ENCODE measurements at regions not wholly inside any gene's neighbourhood (a gene's known extent, or its start where the extent isn't known, plus 50 kb on each side); places are given as distances from the start of the nearest gene placed in this dataset.

DNA sequence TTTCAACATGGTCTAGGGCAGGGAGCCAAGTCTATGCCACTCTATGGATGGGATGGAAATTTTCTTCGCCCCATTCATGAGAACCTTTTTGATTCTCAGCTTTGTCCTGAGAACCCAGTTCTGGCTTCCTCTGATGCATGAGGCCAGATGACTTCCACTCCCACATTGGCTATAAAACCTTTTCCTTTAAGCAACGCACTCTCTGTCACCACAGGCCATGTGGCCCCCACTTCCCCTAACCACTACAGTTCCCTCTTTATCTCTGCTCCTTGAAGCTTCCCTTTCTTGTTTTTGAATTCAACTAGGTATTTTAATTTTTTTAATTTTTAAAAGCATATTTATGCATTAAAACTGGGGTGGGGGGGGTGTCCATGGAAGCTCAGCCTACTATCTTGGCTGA lies 401.3 kb downstream of the ENC1 start:
- no peak for DNase-seq (ENCODE audit: low read depth in 3 of 3, low spot score in 1 of 3)

DNA sequence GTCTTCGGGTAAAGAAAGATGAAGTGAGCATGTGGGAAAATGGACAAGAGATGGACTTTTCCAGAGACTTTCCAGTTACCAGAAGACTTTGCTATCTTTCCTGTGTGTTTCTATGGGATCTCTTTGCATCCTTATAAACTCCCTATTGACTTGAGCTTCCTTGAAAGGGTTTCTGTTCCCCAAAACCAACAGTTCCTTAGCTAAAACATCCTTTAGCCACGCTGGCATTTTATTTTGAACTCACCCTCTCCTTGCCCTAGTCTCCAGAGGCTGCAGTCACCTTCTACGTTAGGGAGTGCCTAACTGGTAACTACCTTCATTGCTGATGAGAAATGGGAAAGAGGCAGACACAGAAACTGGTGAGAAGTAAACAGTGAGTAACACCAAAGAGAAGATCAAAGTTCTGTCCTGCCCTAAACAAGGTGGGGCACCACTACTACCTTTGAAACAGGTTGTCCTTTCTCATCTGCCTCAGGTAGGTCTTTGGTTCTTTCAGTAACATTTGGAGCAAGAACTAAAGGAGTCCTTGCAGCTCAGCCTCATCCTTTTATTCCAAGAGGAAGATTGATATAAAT lies 402.9 kb downstream of the ENC1 start:
- no peak for DNase-seq (ENCODE audit: low read depth in 3 of 3, low spot score in 1 of 3)

DNA sequence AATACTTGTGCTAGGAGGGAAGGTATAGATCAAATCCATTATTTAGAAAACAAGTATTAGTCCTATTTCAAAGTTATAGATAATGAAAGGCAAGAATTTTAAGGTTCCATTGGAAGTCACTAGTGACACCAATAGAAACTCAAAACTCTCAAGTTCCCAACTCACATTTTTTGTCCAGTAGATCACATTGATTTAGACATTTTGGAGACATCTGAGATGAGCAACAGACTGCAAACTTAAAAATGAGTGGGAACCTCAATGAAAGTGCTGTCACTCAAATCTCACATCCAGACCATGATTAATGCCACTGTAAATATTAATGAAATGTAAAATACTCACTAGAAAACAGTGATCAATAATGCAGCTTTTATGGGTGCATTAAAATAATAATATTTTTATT lies 405.0 kb downstream of the ENC1 start:
- DNase-seq (ENCODE audit: low read depth in 3 of 3, low spot score in 1 of 3), result no peak

DNA sequence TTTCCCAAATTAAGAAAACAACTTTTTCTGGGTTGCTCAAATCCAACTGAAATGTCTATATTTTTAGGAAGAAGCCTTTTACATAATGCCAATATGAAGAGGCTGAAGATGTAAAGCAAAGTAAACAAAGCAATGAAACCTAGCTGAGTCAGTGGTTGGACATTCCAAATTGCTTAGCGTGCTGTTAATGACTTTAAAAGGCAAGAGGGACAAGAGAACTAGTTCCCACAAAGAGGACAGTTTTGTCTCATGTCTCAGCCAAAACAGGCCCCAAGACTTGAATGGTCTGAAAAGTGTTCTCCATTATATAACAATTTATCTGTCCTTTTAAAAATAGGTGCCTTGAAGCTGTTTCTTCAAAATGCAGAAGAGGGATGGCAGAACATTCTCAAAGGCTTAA lies 407.0 kb downstream of the ENC1 start:
- no peak for DNase-seq (ENCODE audit: low read depth in 3 of 3, low spot score in 1 of 3)

DNA sequence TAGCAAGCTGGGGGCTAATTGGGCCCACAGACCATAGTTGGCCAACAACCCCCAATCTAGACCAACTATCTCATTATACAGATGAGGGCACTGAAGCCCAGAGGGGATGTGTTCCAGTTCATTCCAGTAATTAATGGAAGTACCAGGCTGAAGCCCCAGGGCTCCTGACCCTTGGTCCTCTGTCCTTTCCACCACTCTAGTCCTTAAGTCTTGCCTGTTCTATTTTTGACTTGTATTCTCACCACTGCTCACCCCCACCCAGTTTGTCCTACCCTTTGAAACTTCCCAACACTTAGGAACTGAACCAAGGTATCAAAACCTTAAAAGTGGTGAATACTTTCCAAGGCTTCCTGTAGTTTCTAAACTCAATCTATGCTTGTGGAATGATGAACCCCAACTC lies 407.4 kb downstream of the ENC1 start:
- no peak for DNase-seq (ENCODE audit: low read depth in 3 of 3, low spot score in 1 of 3)

DNA sequence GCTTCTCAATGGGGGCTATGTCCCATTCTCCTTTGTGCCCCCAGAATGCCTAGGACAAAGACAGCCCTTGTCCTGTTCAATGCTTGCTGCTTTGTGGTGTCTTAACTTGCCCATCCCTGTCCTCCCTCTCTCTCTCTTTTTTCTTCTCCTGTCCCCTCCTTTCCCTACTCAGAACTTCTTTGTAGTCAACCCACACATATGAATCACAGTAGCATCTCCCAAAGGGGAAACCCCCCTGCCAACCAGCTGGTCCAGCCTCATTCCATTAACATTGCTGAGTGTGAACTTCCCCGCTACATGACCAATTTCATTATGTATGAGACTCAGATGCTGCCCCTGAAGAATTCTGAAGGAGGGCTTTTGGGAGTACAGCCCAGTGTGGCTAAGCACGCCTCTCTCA lies 408.3 kb downstream of the ENC1 start:
- DNase-seq (ENCODE audit: low read depth in 3 of 3, low spot score in 1 of 3), result no peak

DNA sequence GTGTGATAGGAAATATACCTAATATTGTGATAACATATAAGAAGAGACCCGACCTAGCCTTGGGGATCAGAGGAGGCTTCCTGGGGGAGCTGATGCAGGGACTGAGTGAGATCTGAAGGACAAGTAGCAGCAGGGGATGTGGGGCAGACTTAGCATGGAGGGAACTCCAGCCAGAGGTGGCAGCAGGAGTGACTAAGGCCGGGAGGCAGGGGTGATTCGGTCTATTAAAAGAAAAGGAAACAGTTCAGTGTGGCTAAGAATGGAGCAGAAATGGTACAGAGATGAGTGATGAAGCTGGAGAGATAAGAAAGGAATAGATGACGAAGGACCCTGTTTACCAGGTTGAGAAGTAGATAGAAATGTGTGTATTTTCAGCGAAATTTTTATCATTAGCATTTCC lies 408.8 kb downstream of the ENC1 start:
- no peak for DNase-seq (ENCODE audit: low read depth in 3 of 3, low spot score in 1 of 3)

DNA sequence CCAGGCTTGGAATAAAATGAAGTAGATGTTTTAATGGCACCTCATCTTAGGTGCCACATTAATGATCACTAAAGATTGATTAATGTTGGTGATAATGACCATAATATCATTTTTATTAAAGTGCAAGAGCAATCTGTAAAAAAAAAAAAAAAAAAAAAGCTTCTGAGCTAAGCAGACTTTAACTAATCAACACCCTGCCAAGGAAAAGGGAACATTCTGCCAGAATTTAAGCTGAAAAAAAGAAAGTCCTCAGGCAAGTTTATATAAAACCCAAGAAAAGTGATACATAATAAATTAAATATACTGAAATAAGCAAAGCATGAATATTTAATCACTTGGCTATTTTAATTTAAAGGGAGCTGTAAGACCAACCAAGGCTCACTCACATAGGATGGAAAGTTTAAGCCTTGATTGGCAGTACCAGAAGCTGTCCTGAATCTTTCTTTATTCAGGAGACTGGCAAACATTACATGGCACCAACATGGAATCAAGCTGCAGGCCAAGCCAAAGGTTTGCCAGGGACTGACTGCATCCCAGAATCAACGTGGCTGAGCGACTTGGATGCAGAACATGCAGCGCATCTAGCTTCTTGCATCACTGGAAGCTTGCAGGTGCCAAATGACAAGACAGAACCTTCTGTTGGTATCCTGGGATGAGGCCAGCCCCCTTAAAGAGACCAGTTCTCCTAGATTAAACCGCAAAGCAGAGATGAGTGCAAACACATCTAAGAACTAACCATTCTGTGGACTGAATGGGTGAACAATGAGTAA lies 413.6 kb downstream of the ENC1 start:
- no peak for DNase-seq (ENCODE audit: low read depth in 3 of 3, low spot score in 1 of 3)

DNA sequence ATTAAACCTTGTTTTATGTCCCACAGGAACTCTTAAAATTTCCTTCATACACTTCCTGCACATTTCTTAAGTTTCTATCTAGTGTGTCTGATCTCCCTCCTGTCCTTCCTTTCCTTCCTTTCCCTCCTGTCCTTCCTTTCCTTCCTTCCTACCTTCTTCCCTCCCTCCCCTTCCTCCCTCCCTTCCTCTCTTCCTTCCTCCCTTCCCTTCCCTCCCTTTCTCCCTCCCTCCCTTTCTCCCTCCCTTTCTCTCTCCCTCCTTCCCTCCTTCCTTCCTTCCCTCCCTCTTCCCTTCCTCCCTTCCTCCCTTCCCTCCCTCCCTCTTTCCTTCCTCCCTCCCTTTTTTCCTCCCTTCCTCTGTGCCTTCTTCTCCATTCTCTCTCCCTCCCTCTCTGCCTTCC lies 414.9 kb downstream of the ENC1 start:
- no peak for DNase-seq (ENCODE audit: low read depth in 3 of 3, low spot score in 1 of 3)

DNA sequence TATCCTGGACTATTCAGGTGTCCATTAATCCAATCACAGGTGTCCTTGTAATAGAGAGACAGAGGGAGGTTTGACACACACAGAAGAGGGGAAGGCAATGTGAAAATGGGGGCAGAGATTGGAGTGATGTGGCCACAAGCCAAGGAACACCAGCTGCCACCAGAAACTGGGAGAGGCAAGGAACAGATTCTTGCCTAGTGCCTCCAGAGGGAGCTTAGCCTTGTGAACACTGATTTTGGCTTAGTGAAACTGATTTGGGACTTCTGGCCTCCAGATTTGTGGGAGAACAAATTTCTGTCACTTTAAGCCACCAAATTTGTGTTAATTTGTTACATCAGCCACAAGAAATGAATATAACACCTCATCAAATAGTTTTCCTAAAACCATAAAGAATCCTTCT lies 416.2 kb downstream of the ENC1 start:
- DNase-seq (ENCODE audit: low read depth in 3 of 3, low spot score in 1 of 3), result no peak

DNA sequence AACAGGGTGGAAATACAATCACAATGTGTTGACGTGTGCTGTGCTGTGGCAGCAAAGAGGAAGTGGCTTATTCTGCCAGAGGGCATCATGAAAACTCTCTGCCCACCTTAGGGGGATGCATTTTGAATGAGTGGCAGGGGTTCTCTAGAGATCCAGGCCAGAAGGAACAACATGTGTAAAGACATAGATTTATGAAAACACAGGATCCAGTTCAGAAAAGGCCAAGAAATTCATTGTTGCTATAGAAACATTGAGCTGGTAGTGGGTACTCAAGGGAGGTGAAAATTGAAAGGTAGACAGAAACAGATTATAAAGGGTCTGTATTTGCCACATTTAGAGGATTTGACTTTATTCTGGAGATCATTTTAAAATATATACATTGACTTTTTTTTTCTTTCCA lies 417.7 kb downstream of the ENC1 start:
- DNase-seq (ENCODE audit: low read depth in 3 of 3, low spot score in 1 of 3), result no peak

DNA sequence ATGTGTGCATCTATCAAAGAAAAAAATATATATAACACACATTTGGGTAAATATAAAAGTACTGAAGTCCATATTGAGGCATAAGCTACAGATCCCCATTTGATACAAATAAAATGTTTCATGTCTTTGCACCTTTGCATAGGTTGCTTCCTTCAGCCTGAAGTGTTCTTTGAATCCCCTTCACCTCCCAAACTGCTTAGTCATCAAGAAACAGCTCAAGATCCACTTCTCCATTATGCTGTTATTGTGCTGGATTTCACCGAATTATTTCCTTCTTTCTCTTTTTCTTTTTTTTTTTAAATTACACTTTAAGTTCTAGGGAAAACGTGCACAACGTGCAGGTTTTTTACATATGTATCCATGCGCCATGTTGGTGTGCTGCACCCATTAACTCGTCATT lies 419.1 kb downstream of the ENC1 start:
- DNase-seq (ENCODE audit: low read depth in 3 of 3, low spot score in 1 of 3), result no peak

DNA sequence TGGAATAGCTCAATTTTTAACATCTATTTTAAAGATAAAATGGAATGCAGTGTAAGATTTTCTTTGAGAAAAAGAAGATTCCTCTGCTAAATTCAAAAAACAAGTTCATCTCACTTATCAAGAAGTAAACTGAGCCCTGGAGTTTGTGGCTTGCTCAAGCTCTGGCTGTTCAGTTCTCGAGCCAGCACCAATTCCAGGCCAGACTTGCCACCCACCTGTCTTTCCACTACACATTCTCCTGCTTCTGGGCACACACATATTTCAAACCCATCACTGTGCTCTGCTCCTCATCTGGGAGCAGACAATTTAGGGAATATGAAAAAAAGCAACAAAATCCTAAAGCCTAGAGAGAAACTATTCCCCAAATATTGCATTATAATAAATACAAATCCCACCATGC lies 424.5 kb downstream of the ENC1 start:
- no peak for DNase-seq (ENCODE audit: low read depth in 3 of 3, low spot score in 1 of 3)

DNA sequence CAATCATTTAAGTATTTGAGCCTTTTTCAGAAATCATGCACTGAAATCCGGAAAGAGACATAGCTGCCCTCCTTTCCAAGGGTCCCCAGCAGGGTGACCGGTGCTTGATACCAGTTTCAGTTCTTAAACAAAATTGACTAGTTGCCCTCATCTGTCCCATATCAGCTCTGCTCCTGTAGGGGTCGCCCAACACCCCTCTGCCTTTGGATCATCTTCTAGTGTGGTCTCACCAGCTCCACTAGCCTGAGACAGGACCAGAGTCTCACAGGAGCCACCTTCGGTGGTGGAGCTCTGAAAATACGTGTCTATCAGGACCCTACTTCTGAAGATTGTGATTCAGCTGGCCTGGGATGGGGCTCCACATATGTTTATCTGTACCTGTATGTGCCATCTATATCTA lies 428.2 kb downstream of the ENC1 start:
- no peak for DNase-seq (ENCODE audit: low read depth in 3 of 3, low spot score in 1 of 3)

DNA sequence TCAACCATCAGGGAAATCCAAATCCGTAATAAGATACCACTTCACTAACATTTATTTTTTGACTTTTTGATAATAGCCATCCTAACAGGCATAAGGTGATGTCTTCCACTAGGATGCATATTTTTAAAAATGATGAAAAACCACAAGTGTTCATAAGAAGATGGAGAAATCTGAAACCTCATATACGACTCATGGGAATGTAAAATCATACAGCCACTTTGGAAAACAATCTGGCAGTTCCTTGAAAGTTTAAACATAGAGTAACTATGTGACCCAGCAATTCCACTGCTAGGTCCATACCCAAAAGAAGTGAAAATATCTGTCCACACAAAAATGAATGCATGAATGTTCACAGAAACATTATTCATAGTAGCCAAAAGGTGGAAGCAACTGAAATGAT lies 431.0 kb downstream of the ENC1 start:
- DNase-seq (ENCODE audit: low read depth in 3 of 3, low spot score in 1 of 3), result no peak

DNA sequence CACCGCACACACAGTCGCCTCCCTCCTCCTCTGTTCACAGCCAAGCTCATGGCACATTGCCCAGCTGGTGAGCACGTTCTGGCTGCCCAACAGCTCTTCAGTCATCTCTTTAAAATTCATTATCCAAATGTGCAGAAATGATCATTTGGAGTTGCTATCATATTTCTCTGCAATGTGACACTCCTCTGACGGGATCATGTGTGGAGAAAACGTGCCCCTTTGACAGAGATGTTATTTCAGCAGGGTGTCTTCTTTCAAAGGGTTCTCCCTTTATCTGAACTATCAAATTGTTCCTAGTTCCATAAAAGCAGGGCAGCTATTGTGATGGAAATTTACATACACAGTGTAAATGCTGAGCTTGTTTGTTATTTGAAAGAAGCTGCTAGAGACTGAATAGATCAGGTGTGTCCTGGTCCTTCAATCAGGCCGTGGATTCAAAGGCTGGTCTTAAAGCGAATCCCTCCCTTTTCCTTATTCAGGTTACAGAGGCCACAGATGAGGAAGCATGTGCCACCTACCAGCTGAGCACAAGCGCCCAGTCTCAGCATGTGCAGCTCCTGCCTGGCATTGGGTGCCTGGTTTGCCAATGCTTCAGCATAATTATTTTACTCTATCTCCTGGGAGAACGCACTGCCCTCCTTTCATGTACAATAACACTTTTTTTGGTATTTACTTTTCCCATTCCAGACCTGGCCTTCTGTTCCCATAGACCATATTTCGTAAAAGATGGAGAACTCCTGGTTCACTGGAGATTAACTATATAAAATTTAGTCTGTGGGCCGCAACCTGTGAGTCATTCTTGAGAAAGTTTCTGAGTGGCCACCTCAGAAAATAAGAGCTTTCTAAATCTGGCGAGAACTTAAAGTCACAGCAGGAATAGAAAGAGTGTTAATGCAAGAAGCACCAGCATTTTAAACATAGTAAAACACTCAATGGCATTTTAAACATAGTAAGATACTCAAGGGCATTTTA lies 433.7 kb downstream of the ENC1 start:
- no peak for DNase-seq (ENCODE audit: low read depth in 3 of 3, low spot score in 1 of 3)

DNA sequence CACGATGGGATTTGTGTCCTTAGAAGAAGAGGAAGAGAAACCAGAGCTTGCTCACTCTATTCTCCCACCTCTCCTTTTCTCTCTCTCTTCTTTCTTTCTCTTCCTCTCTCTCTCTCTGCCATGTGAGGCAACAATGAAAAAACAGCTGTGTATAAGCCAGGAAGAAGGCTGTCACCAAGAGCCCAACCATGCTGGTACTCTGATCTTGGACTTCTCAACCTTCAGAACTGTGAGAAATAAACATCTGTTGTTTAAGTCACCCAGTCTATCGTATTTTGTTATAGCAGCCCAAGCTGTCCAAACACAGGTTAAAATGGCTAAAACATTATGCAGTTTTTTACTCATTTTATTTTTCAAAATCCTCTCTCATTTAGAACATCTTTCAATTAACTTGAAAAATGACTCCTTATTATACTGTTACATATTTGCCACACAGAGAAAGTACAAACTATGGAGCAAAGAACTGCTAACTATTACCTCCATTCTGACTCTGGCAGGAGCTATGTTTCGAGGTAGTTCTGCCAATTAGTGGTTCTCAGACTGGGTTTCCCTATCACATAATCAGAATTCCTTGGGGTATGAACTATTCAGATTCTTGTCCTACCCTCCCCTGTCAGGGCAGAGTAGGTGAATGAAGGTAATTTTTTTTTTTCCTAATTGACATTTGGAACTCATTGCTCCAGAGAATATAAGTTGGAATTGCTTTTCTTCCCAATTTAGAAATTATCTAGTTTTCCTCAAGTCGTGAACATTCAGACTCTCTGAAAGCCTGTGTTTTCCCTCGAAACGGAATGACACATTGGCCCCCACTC lies 434.6 kb downstream of the ENC1 start:
- no peak for DNase-seq (ENCODE audit: low read depth in 3 of 3, low spot score in 1 of 3)

DNA sequence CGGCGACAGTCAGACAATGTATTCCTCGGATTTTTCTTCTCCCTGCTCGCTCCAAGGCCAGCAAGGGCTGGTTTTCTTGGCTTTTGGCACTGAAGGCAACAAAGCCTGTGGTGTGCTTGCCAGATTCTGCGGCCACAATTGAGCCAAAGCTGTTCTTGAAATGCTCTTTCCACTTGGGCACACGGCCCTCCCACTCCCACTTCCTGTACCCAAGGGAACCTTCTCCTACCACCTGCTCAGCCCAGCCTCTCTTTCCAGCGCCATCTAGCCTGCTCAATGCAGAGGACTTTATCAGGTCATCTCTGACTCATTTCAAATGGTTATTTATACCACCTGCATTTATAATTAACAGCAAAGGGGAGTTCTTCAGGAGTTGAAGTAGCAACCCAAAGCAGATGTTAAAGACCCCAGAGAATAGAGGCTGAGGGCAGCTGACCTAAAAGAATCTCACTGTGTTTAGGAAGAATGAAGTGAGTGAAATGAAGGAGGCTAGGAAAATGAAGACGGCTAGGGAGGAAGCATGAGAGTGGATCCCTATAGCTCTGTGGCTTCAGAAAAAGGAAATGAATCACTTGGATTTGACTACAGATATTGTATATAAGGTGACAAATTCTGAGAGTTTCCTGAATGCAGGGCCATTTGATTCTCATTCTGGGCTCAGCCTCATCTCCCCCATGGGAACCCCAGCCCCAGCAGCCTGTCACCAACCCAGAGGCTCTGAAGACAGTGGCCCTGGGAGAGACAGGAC lies 439.0 kb downstream of the ENC1 start:
- DNase-seq (ENCODE audit: low read depth in 3 of 3, low spot score in 1 of 3), result no peak

DNA sequence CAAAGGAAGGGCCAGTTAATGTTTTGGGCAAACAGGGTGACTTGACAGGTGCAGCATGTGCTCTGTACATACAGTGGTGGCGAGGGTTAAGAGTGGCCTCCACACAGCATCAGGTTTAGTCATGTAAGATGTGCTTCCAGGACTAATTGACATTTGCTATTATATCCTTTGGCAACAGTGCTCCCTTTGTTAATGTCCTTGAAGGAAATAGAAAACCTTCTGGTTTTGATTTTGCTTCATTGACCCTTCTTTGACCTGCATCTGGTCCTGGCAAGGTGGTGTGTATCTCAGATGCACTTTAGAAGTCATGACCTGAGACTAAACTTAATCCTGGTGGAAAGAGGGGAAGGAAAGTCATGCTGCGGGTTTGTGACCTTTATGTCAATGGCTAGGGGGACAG lies 440.0 kb downstream of the ENC1 start:
- DNase-seq (ENCODE audit: low read depth in 3 of 3, low spot score in 1 of 3), result no peak

DNA sequence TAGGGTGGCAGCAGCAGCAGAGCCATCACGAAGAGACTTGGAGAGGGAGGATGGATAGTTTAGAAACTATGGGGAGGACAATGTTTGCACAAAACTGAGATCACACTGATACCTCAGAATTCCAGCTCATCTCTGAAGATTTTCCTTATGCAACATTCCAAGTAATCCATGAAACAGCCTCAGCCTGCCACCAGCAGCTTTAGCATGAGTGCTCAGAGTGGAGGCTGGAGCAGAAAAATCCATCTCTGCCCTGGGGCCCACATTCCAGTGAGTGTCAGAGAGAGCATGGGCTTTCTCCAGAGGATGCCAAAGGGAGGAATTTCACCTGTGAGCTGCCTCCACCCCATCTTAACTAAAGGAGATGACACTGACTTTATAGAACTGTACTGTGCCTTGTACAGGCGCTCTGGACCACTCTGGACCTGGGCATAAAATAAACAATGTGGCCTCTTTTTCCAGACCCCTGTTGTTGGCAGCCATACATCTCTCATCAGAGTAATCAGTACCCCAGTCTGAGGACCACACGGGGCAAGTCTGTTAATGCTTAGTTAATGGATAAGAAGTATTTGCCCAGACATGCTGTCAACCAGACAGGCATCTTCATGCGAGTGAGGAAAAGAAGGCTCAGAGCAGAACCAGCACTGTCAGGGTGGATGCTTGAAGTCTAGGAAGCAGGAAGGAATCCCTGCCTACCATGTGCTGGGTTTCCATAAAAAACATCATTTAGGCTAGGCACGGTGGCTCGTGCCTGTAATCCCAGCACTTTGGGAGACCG lies 440.9 kb downstream of the ENC1 start:
- DNase-seq (ENCODE audit: low read depth in 3 of 3, low spot score in 1 of 3), result no peak
